Endothelial cell of hepatic sinusoid (primary cell): ENCODE measurements at regions not wholly inside any gene's neighbourhood (a gene's known extent, or its start where the extent isn't known, plus 50 kb on each side); places are given as distances from the start of the nearest gene placed in this dataset.

Experiments used
- in situ Hi-C: cut with HindIII; loops from 2 replicates; pipeline ENCODE4 v1.10.0; 2017; ENCODE audit warnings: low sequenced_read_pairs

DNA sequence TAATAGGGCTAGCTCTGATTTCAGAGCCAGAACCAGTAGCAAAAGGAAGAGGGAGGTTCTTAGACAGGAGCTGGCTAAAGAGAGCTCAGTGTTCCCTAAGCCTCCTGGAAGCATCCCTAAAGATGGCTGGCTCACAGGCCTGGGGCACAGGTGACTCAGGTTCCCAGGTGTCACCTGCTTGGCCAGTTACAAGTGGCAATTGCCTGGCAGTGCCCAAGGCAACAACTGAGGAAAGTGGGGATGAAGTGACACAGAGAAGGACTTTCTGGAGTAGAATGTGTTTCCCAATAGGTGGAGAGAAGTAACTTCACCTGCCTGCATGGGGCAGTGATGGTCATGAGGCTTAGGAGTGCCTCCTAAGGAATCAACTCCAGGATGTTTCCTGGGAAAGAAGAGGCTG is 66.5 kb upstream of the EEPD1 start:
- in situ Hi-C loops = no loop called here

GRCh38 chr7:36088553-36088952 is 64.5 kb upstream of the EEPD1 start:
- in situ Hi-C loops = no loop called here

- in situ Hi-C loops = no loop called here
Observed at GRCh38 chr7:36088966-36089365, 64.1 kb upstream of the EEPD1 start.

GRCh38 chr7:36090976-36091873 is 61.8 kb upstream of the EEPD1 start:
- in situ Hi-C loops = no loop called here

DNA sequence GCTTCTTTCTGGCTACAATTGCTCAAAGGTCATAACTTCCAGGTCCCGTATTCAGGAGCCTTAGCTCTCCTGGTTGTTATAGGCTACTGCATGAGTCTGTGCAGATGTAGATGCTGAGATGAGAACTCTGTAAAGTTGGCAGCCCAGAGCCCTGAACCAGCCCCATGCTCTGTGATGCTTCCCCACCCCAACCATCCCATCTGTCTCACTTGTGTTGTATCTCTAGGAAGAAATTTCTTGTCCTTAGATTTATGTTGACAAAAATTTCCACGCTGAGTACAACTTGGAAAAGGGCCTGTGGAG is 61.2 kb upstream of the EEPD1 start:
- in situ Hi-C loops = no loop called here

DNA sequence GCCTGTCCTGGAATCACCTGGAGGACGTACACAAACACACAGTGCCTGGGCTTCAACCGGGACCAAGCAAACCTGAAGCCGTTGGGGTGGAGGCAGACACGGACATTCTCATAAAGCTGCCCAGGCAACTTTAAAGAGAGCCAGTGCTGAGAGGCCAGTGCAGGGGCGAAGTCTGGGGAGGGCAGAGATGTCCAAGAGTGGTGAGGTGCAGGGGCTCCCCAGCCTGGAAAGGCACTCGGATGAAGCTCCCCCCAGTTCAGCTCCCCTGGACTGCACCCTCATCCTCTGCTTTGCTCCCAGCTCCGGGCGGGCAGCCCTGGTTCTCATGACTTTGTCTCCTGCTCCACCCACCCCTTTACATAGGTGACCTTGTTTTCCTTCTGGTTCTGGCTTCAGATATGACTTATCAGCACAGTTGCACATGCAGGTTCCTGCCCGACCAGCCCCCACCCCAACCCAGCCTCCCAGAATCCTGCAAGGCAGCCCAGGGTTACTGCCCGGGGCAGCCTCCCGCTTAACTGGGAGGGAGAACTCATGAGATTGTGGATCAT is 60.8 kb upstream of the EEPD1 start:
- in situ Hi-C loops = no loop called here

GRCh38 chr7:36096460-36097095 is 56.5 kb upstream of the EEPD1 start:
- in situ Hi-C loops = no loop called here

DNA sequence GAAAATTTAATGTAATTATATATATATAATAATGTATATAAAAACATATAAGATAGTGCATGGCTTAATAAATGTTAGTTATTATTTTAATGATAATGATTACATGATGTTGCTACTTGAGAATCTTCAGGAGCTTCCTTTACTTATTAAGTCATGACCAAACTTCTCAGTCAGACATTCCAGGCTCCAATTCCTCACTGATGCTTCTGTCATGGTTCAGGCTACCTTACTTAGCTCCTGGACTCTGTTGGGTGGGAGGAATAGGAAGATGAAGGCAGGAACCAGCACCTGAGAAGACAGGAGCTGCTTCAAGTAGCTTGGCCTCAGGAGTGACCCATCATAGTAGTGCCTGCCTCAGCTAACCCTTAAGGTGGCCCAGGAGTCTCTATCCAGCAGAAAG is 55.0 kb upstream of the EEPD1 start:
- in situ Hi-C loops = no loop called here

- in situ Hi-C loops = loop anchor here (5.0 kb wide), 1 partner anchor 62 kb away; no protein-coding TSS in a partner anchor
Observed at GRCh38 chr7:36100226-36100625, 52.8 kb upstream of the EEPD1 start.

GRCh38 chr7:36100634-36101033 is 52.4 kb upstream of the EEPD1 start:
- in situ Hi-C loops = loop anchor here (5.0 kb wide), 1 partner anchor 62 kb away; no protein-coding TSS in a partner anchor
